LNCAP (cell line): ENCODE measurements at regions not wholly inside any gene's neighbourhood (a gene's known extent, or its start where the extent isn't known, plus 50 kb on each side); places are given as distances from the start of the nearest gene placed in this dataset.

Source experiments
- CTCF ChIP-seq: fragments of 450-650 bp; IDR thresholded peaks from 2 replicates; pipeline ENCODE4 v1.5.1; 2017; ENCODE audit warnings: mild to moderate bottlenecking

- no peak for TF ChIP-seq CTCF
These were observed 193.8 kb upstream of the RGMA start for GRCh38 chr15:93282808-93283207.

GRCh38 chr15:93278783-93279182 lies 189.8 kb upstream of the RGMA start:
- TF ChIP-seq CTCF, result no peak

GRCh38 chr15:93278006-93278405 lies 189.0 kb upstream of the RGMA start:
- no peak for TF ChIP-seq CTCF

GRCh38 chr15:93274257-93274656 lies 185.2 kb upstream of the RGMA start:
- no peak for TF ChIP-seq CTCF

DNA sequence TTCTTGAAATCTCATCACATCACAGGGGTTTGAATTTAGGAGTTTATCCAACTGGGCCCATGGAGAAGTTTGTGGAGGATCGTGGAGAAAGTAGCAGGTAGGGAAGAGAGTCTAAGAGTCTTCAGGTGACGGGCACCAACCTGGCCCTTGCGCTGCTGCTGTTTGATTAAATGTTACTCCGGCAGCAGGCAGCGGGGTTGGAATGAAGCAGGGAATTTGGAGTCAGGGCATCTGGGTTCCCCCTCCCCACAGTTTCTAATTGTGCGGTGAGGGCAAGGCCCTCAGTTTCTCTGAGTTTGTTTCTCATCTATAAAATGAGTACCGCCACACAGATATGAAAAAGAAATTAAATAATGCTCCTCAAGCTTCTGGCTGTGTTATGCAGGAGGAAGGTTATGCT lies 182.9 kb upstream of the RGMA start:
- TF ChIP-seq CTCF, result no peak

- TF ChIP-seq CTCF, result no peak
These were observed 182.0 kb upstream of the RGMA start for GRCh38 chr15:93270937-93271467.

GRCh38 chr15:93268066-93268465 lies 179.1 kb upstream of the RGMA start:
- TF ChIP-seq CTCF, result no peak

- no peak for TF ChIP-seq CTCF
These were observed 177.3 kb upstream of the RGMA start for GRCh38 chr15:93266291-93266690.
